ENCODE measurements at regions not wholly inside any gene's neighbourhood (a gene's known extent, or its start where the extent isn't known, plus 50 kb on each side); places are given as distances from the start of the nearest gene placed in this dataset.

- H3K9ac ChIP-seq (ENCODE audit: low read depth in 1 of 2, low read length in 2 of 2): no peak overlapping the region
- H3K4me3 ChIP-seq (ENCODE audit: low read depth in 1 of 3, low read length in 3 of 3): no peak overlapping the region
- TF ChIP-seq NR2F2 (IDR thresholded peaks at IDR 0.05) (no peak), ZBTB33 (IDR thresholded peaks at IDR 0.05) (no peak), RXRA (IDR thresholded peaks at IDR 0.05) (no peak), SP1 (IDR thresholded peaks at IDR 0.05) (no peak), YY1 (IDR thresholded peaks at IDR 0.05) (no peak), ATF3 (IDR thresholded peaks at IDR 0.05) (no peak), HNF4G (IDR thresholded peaks at IDR 0.05) (no peak), REST (IDR thresholded peaks at IDR 0.05) (no peak), FOXA2 (IDR thresholded peaks at IDR 0.05) (no peak), RAD21 (IDR thresholded peaks at IDR 0.05) (no peak), JUND (IDR thresholded peaks at IDR 0.05) (no peak), TAF1 (conservative IDR thresholded peaks at IDR 0.05) (no peak)
- TF ChIP-seq, protein P1, sequence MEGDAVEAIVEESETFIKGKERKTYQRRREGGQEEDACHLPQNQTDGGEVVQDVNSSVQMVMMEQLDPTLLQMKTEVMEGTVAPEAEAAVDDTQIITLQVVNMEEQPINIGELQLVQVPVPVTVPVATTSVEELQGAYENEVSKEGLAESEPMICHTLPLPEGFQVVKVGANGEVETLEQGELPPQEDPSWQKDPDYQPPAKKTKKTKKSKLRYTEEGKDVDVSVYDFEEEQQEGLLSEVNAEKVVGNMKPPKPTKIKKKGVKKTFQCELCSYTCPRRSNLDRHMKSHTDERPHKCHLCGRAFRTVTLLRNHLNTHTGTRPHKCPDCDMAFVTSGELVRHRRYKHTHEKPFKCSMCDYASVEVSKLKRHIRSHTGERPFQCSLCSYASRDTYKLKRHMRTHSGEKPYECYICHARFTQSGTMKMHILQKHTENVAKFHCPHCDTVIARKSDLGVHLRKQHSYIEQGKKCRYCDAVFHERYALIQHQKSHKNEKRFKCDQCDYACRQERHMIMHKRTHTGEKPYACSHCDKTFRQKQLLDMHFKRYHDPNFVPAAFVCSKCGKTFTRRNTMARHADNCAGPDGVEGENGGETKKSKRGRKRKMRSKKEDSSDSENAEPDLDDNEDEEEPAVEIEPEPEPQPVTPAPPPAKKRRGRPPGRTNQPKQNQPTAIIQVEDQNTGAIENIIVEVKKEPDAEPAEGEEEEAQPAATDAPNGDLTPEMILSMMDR (IDR thresholded peaks at IDR 0.05; ENCODE audit: low read depth, low read length, missing input control): no peak
- no peaks in the 10 kb centered on the region for H3K9me3 ChIP-seq (ENCODE audit: control insufficient read depth in 4 of 4, low read length in 3 of 4)
- no peak for DNase-seq (ENCODE audit: low spot score)
- no peaks in the 10 kb centered on the region for H3K4me1 ChIP-seq (ENCODE audit: control insufficient read depth in 4 of 4, insufficient read depth in 4 of 4, low read length in 3 of 4)
- H3K36me3 ChIP-seq (ENCODE audit: control insufficient read depth in 4 of 4, insufficient read depth in 3 of 4, low read depth in 1 of 4, low read length in 3 of 4): no peaks in the 10 kb centered on the region
- no peak overlapping the region for H3K27ac ChIP-seq (ENCODE audit: low read depth in 1 of 2, low read length in 2 of 2)
- no peaks in the 10 kb centered on the region for H3K27me3 ChIP-seq (ENCODE audit: control insufficient read depth in 4 of 4, insufficient read depth in 4 of 4, low read length in 3 of 4)
- 89% methylated on average over 4 of the region's 4 CpGs for WGBS
Observed at GRCh38 chr3:27556887-27557286, 72.7 kb upstream of the SLC4A7 start.

DNA sequence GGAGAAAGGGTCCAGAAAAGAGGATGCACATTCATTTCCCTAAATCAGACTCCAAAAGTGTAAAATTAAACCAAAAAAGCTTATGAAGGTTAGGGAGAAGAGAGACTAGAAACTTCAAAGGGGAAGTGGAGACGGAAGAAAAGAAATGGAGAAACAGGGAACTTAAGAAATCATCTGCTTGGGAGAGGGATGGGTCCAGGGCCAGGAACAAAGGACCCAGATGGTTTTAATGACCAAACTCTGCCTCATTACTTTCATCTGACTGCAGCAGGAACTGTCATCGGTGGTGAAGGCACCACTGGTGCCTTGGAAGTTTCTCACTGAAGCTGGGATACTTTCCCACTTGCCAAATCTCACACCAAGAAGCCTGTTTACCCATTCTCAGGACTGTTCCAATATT is 70.5 kb upstream of the SLC4A7 start:
- DNase-seq (ENCODE audit: low spot score): no peak
- 68% methylated on average over 2 of the region's 2 CpGs for WGBS
- no peak overlapping the region for H3K27ac ChIP-seq (ENCODE audit: low read depth in 1 of 2, low read length in 2 of 2)

More for the DNA sequence above, 70.5 kb upstream of the SLC4A7 start:
- no peak overlapping the region for H3K4me3 ChIP-seq (ENCODE audit: low read depth in 1 of 3, low read length in 3 of 3)
- H3K36me3 ChIP-seq (ENCODE audit: control insufficient read depth in 4 of 4, insufficient read depth in 3 of 4, low read depth in 1 of 4, low read length in 3 of 4): no peaks in the 10 kb centered on the region
- H3K9ac ChIP-seq (ENCODE audit: low read depth in 1 of 2, low read length in 2 of 2): no peak overlapping the region
- no peak for TF ChIP-seq EGR1 (IDR thresholded peaks at IDR 0.05; ENCODE audit: low read depth in 2 of 2)
- no peaks in the 10 kb centered on the region for H3K27me3 ChIP-seq (ENCODE audit: control insufficient read depth in 4 of 4, insufficient read depth in 4 of 4, low read length in 3 of 4)
- H3K9me3 ChIP-seq (ENCODE audit: control insufficient read depth in 4 of 4, low read length in 3 of 4): no peaks in the 10 kb centered on the region
- H3K4me1 ChIP-seq (ENCODE audit: control insufficient read depth in 4 of 4, insufficient read depth in 4 of 4, low read length in 3 of 4): no peaks in the 10 kb centered on the region

Data from liver (tissue), 8 donors.